Lower leg skin (tissue), 4 donors: ENCODE measurements at regions not wholly inside any gene's neighbourhood (a gene's known extent, or its start where the extent isn't known, plus 50 kb on each side); places are given as distances from the start of the nearest gene placed in this dataset.

ENCODE experiments used
- DNase-seq, 2 donors: peaks; one replicate each; pipeline ENCODE4 v3.0.0-alpha.2; 2019; ENCODE audit warnings: low spot score in 2 of 2
- H3K4me3 ChIP-seq: fragments of 200-600 bp; sonication (generic); 2 replicates; pipeline ENCODE4 v1.5.1; 2017; ENCODE audit warnings: mild to moderate bottlenecking, low read depth; ENCODE audit not compliant: poor library complexity, severe bottlenecking
- CTCF ChIP-seq, 3 donors: fragments of 450-650 bp; IDR thresholded peaks; one replicate each; pipeline ENCODE4 v1.5.1; 2016; ENCODE audit warnings: antibody characterized with exemption in 3 of 3, mild to moderate bottlenecking in 3 of 3, moderate library complexity in 2 of 3
- POLR2A ChIP-seq, 2 donors: fragments of 450-650 bp; IDR thresholded peaks; one replicate each; pipeline ENCODE4 v1.6.1; 2016 to 2017; ENCODE audit warnings: antibody characterized with exemption in 2 of 2, mild to moderate bottlenecking in 1 of 2, moderate library complexity in 1 of 2
- WGBS, 2 donors: methylation state at CpG; one replicate each; pipeline ENCODE4 v1.1.5; 2018; 5-methylcytosine and 5-hydroxymethylcytosine counted together
- intact Hi-C: fragments of 100-400 bp; cut with DNase I; formaldehyde crosslinking; loops from one replicate; pipeline ENCODE4 v1.15.0; 2023; ENCODE audit warnings: low total_unique reads

GRCh38 chr2:34825686-34826085 is 1226.6 kb upstream of the FAM98A start:
- no peak overlapping the region for H3K4me3 ChIP-seq
- TF ChIP-seq CTCF (IDR thresholded peaks at IDR 0.05) = no peak
- TF ChIP-seq POLR2A (IDR thresholded peaks at IDR 0.05) = no peak
- 74 to 80% methylated on average over 4 of the region's 4 CpGs for WGBS, 2 donors
- intact Hi-C loops = no loop called here
- DNase-seq = no peak

DNA sequence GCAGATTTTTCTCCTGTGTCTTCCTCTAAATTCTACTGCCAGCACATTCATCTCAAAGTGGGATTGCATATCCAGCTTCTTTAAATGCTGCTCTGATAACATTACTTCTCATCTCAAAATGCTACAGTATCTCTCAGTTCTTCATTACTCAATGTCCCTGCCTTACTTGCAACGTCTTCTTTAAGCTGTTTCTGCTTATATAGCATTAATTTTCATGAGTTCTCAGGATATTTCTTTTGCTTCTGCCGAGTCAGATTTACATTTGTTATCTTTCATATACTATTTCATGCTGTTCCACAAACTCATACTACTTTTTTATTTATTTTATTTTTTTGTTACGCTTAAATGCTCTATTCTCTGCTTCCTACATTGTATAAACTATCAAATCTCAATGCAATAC is 1223.5 kb upstream of the FAM98A start:
- 81 to 87% methylated on average over 3 of the region's 3 CpGs for WGBS, 2 donors
- DNase-seq = no peak
- intact Hi-C loops = no loop called here
- TF ChIP-seq CTCF (IDR thresholded peaks at IDR 0.05) (no peak), POLR2A (IDR thresholded peaks at IDR 0.05) (no peak)
- H3K4me3 ChIP-seq = no peak overlapping the region

- TF ChIP-seq POLR2A (IDR thresholded peaks at IDR 0.05) = no peak
- TF ChIP-seq CTCF (IDR thresholded peaks at IDR 0.05) = no peak
- DNase-seq = no peak
- 70 to 72% methylated on average over 4 of the region's 4 CpGs for WGBS, 2 donors
- H3K4me3 ChIP-seq = no peak overlapping the region
- intact Hi-C loops = no loop called here
Observed at GRCh38 chr2:34815052-34815741, 1216.1 kb upstream of the FAM98A start.

DNA sequence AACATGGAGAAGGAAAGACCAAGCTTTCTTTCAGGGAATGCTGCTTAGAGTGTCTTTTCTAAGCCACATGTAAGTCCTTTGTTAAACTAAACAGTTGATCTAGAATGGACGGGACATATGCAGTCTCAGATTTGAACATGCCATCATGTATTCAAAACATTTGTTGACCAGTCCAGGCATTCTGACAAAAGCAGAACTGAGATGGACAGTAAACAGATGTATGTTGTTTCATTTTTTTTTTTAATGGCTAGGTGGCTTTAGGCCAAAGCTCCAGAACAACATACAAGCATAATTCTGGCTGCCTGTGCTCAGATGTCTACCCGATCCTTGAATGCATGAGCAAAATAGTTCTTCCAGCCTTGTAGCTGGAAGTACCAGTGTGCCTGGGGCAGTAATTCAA is 1211.4 kb upstream of the FAM98A start:
- no peak for TF ChIP-seq POLR2A (IDR thresholded peaks at IDR 0.05)
- no peak for TF ChIP-seq CTCF (IDR thresholded peaks at IDR 0.05)
- 57 to 72% methylated on average over 2 of the region's 2 CpGs for WGBS, 2 donors
- intact Hi-C loops = no loop called here
- no peak for DNase-seq
- no peak overlapping the region for H3K4me3 ChIP-seq

GRCh38 chr2:34808426-34808825 is 1209.3 kb upstream of the FAM98A start:
- no peak overlapping the region for H3K4me3 ChIP-seq
- no peak for TF ChIP-seq CTCF (IDR thresholded peaks at IDR 0.05)
- no peak for TF ChIP-seq POLR2A (IDR thresholded peaks at IDR 0.05)
- WGBS, 2 donors = 64 to 69% methylated on average over 3 of the region's 3 CpGs
- intact Hi-C loops = no loop called here
- no peak for DNase-seq

DNA sequence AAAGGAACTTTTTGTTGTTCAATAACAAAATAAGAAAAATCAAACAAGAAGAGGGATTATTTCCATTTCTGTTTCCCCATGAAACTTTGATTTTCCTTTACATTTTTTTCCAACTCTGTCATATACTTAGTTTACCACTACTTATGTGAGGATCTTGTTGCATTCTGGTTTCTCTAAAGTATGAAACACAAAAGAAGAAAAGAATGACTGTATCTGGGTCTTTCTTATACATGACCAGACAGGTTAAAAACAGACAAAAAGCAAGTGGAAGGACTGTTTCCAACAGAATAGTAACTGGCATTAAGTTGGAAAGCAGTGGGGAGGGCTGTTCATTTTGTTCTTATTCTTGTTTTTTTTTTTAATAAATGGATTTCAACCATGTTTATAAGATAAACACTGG is 1207.8 kb upstream of the FAM98A start:
- intact Hi-C loops = no loop called here
- no peak overlapping the region for H3K4me3 ChIP-seq
- no peak for TF ChIP-seq CTCF (IDR thresholded peaks at IDR 0.05)
- TF ChIP-seq POLR2A (IDR thresholded peaks at IDR 0.05) = no peak
- DNase-seq = no peak
